LNCaP clone FGC (cell line): ENCODE measurements at regions not wholly inside any gene's neighbourhood (a gene's known extent, or its start where the extent isn't known, plus 50 kb on each side); places are given as distances from the start of the nearest gene placed in this dataset.

ENCODE experiments used
- DNase-seq: peaks from one replicate; pipeline ENCODE4 v3.0.0-alpha.2; 2011; ENCODE audit warnings: low read depth
- H3K4me3 ChIP-seq: 2 replicates; pipeline ENCODE4 v1.5.1; 2011; ENCODE audit warnings: mild to moderate bottlenecking, low read depth, low read length, control low read depth
- CTCF ChIP-seq: IDR thresholded peaks from 2 replicates; pipeline ENCODE4 v1.5.1; 2012; ENCODE audit warnings: mild to moderate bottlenecking; ENCODE audit not compliant: control insufficient read depth, insufficient read depth; ENCODE audit errors: extremely low read depth

GRCh38 chr18:66440433-66440832 lies 163.5 kb downstream of the CDH19 start:
- DNase-seq, result no peak
- no peak overlapping the region for H3K4me3 ChIP-seq
- TF ChIP-seq CTCF, result no peak

- DNase-seq, result no peak
- H3K4me3 ChIP-seq, result no peak overlapping the region
- no peak for TF ChIP-seq CTCF
These were observed 164.2 kb downstream of the CDH19 start for GRCh38 chr18:66439670-66440069.

- TF ChIP-seq CTCF, result no peak
- H3K4me3 ChIP-seq, result no peak overlapping the region
- DNase-seq, result no peak
These were observed 165.0 kb downstream of the CDH19 start for GRCh38 chr18:66438711-66439536.

- TF ChIP-seq CTCF, result no peak
- no peak overlapping the region for H3K4me3 ChIP-seq
- no peak for DNase-seq
These were observed 171.3 kb downstream of the CDH19 start for GRCh38 chr18:66432636-66433035.

GRCh38 chr18:66428795-66429194 lies 175.1 kb downstream of the CDH19 start:
- no peak for TF ChIP-seq CTCF
- no peak for DNase-seq
- H3K4me3 ChIP-seq, result no peak overlapping the region

GRCh38 chr18:66419400-66419799 lies 184.5 kb downstream of the CDH19 start:
- TF ChIP-seq CTCF, result no peak
- DNase-seq, result no peak
- no peak overlapping the region for H3K4me3 ChIP-seq

- H3K4me3 ChIP-seq, result no peak overlapping the region
- DNase-seq, result no peak
- TF ChIP-seq CTCF, result no peak
These were observed 193.2 kb downstream of the CDH19 start for GRCh38 chr18:66410692-66411091.
